OCI-LY1 (cell line): ENCODE measurements at regions not wholly inside any gene's neighbourhood (a gene's known extent, or its start where the extent isn't known, plus 50 kb on each side); places are given as distances from the start of the nearest gene placed in this dataset.

Source experiments
- H2AFZ ChIP-seq: fragments of 200-600 bp; sonication (generic), shearing (Covaris generic); 2 replicates; pipeline ENCODE4 v1.6.0; 2014; ENCODE audit warnings: antibody characterized with exemption, mild to moderate bottlenecking, low read length
- H3F3A ChIP-seq: fragments of 200-600 bp; sonication (generic), shearing (Covaris generic); 2 replicates; pipeline ENCODE4 v1.6.0; 2014; ENCODE audit warnings: mild to moderate bottlenecking, antibody characterized with exemption, low read length, moderate library complexity; ENCODE audit not compliant: insufficient read depth
- H3K27ac ChIP-seq: fragments of 200-600 bp; sonication (generic); 2 replicates; pipeline ENCODE4 v1.5.1; 2014; ENCODE audit warnings: low read length, mixed run types, mild to moderate bottlenecking, low read depth; ENCODE audit not compliant: poor library complexity, severe bottlenecking
- H3K27me3 ChIP-seq: fragments of 200-600 bp; sonication (generic); 2 replicates; pipeline ENCODE4 v1.6.0; 2014; ENCODE audit warnings: antibody characterized with exemption, mild to moderate bottlenecking, low read length, moderate library complexity; ENCODE audit not compliant: insufficient read depth
- H3K36me3 ChIP-seq: fragments of 200-600 bp; sonication (generic); 2 replicates; pipeline ENCODE4 v1.6.1; 2014; ENCODE audit warnings: mild to moderate bottlenecking, antibody characterized with exemption, low read length, moderate library complexity, mixed read lengths; ENCODE audit not compliant: insufficient read depth
- H3K4me1 ChIP-seq: fragments of 200-600 bp; sonication (generic); 2 replicates; pipeline ENCODE4 v1.5.1; 2014; ENCODE audit warnings: mild to moderate bottlenecking, low read length, moderate library complexity; ENCODE audit not compliant: insufficient read depth, severe bottlenecking
- H3K4me2 ChIP-seq: fragments of 200-600 bp; sonication (generic), shearing (Covaris generic); 2 replicates; pipeline ENCODE4 v1.6.1; 2014; ENCODE audit warnings: low read length
- H3K4me3 ChIP-seq: fragments of 200-600 bp; sonication (generic); 2 replicates; pipeline ENCODE4 v1.5.1; 2014; ENCODE audit warnings: low read length, low read depth, mild to moderate bottlenecking, mixed read lengths; ENCODE audit not compliant: poor library complexity, severe bottlenecking
- H3K79me2 ChIP-seq: fragments of 200-600 bp; shearing (Covaris generic); 2 replicates; pipeline ENCODE4 v1.6.1; 2016; ENCODE audit warnings: mixed run types, low read length, mixed read lengths; ENCODE audit not compliant: insufficient read depth
- H3K9ac ChIP-seq: fragments of 200-600 bp; sonication (generic), shearing (Covaris generic); 2 replicates; pipeline ENCODE4 v1.6.1; 2014; ENCODE audit warnings: mild to moderate bottlenecking, low read length, mixed read lengths
- H3K9me2 ChIP-seq: fragments of 200-600 bp; sonication (generic), shearing (Covaris generic); 2 replicates; pipeline ENCODE4 v1.6.1; 2014; ENCODE audit warnings: low read depth, mild to moderate bottlenecking, low read length, mixed read lengths
- H3K9me3 ChIP-seq: fragments of 200-600 bp; shearing (Covaris generic); 2 replicates; pipeline ENCODE4 v1.6.1; 2014; ENCODE audit warnings: low read length, mixed read lengths
- H4K20me1 ChIP-seq: fragments of 200-600 bp; sonication (generic), shearing (Covaris generic); 2 replicates; pipeline ENCODE4 v1.6.0; 2016; ENCODE audit warnings: mild to moderate bottlenecking, low read length; ENCODE audit not compliant: insufficient read depth
- CTCF ChIP-seq: fragments of 200-600 bp; sonication (generic), shearing (Covaris generic); IDR thresholded peaks from 2 replicates; pipeline ENCODE4 v1.5.1; 2017; ENCODE audit warnings: mild to moderate bottlenecking, antibody characterized with exemption, low read length, moderate library complexity, mixed read lengths
- EZH2 ChIP-seq: fragments of 200-600 bp; sonication (generic), shearing (Covaris generic); IDR thresholded peaks from 2 replicates; pipeline ENCODE4 v1.8.0; 2017; ENCODE audit warnings: borderline replicate concordance, mixed run types, mild to moderate bottlenecking, antibody characterized with exemption, low read length, moderate library complexity, mixed read lengths

- no peak overlapping the region for H2AFZ ChIP-seq
- no peaks in the 10 kb centered on the region for H3K4me1 ChIP-seq
- no peaks in the 10 kb centered on the region for H4K20me1 ChIP-seq
- no peak overlapping the region for H3K27ac ChIP-seq
- no peaks in the 10 kb centered on the region for H3K79me2 ChIP-seq
- no peaks in the 10 kb centered on the region for H3K9me3 ChIP-seq
- H3K4me2 ChIP-seq = no peak overlapping the region
- H3K9ac ChIP-seq = no peak overlapping the region
- H3F3A ChIP-seq = no peaks in the 10 kb centered on the region
- no peak overlapping the region for H3K4me3 ChIP-seq
- TF ChIP-seq EZH2 (no peak), CTCF (no peak)
- no peaks in the 10 kb centered on the region for H3K27me3 ChIP-seq
- H3K9me2 ChIP-seq = no peaks in the 10 kb centered on the region
- H3K36me3 ChIP-seq = no peaks in the 10 kb centered on the region
These were observed 170.9 kb upstream of the NPVF start for GRCh38 chr7:25399000-25399750.

GRCh38 chr7:25402532-25402931 is 174.2 kb upstream of the NPVF start:
- no peaks in the 10 kb centered on the region for H3K9me3 ChIP-seq
- TF ChIP-seq CTCF (no peak), EZH2 (no peak)
- H3K9me2 ChIP-seq = no peaks in the 10 kb centered on the region
- no peaks in the 10 kb centered on the region for H3K36me3 ChIP-seq
- no peak overlapping the region for H3K27ac ChIP-seq
- H3K4me3 ChIP-seq = no peak overlapping the region
- no peak overlapping the region for H3K9ac ChIP-seq
- no peaks in the 10 kb centered on the region for H3K79me2 ChIP-seq
- H3K4me1 ChIP-seq = no peaks in the 10 kb centered on the region
- no peaks in the 10 kb centered on the region for H3K27me3 ChIP-seq
- H2AFZ ChIP-seq = no peak overlapping the region
- H3F3A ChIP-seq = no peaks in the 10 kb centered on the region
- H4K20me1 ChIP-seq = no peaks in the 10 kb centered on the region
- H3K4me2 ChIP-seq = no peak overlapping the region

- Histone ChIP-seq H3K27me3 (0 out of 2 replicates have a peak, but pooled peaks cover 5% of the 10 kb centered on the region), H4K20me1 (no peaks in the 10 kb centered on the region), H3K9me3 (no peaks in the 10 kb centered on the region), H3K9ac (no peak overlapping the region), H3K4me3 (no peak overlapping the region), H2AFZ (no peak overlapping the region), H3K4me1 (no peaks in the 10 kb centered on the region), H3K27ac (no peak overlapping the region), H3F3A (no peaks in the 10 kb centered on the region), H3K9me2 (no peaks in the 10 kb centered on the region), H3K79me2 (no peaks in the 10 kb centered on the region), H3K4me2 (no peak overlapping the region), H3K36me3 (no peaks in the 10 kb centered on the region)
- TF ChIP-seq CTCF = no peak
- TF ChIP-seq EZH2 = no peak
These were observed 177.4 kb upstream of the NPVF start for GRCh38 chr7:25405736-25406135.
